ENCODE measurements at regions not wholly inside any gene's neighbourhood (a gene's known extent, or its start where the extent isn't known, plus 50 kb on each side); places are given as distances from the start of the nearest gene placed in this dataset.

GRCh38 chrX:480861-481417, 94.2 kb upstream of the PPP2R3B start:
- Histone ChIP-seq H3K9me3 (ENCODE audit: control insufficient read depth in 2 of 2, insufficient read depth in 1 of 2, low read depth in 1 of 2, low read length in 1 of 2) (peaks cover 0 to 2% of the 10 kb centered on the region in 2 donors), H3K36me3 (ENCODE audit: control insufficient read depth in 3 of 3, insufficient read depth in 2 of 3, low read depth in 1 of 3, low read length in 3 of 3) (no peaks in the 10 kb centered on the region), H3K27ac (ENCODE audit: low read depth in 1 of 3, low read length in 2 of 3) (no peak overlapping the region), H3K4me3 (ENCODE audit: low read depth in 1 of 3, low read length in 3 of 3) (no peak overlapping the region), H3K27me3 (ENCODE audit: control insufficient read depth in 3 of 3, insufficient read depth in 3 of 3, low read length in 3 of 3) (no peaks in the 10 kb centered on the region), H3K4me1 (ENCODE audit: control insufficient read depth in 3 of 3, insufficient read depth in 2 of 3, low read depth in 1 of 3, low read length in 2 of 3) (no peaks in the 10 kb centered on the region)
- 90 to 95% (median 94%) methylated on average over 7 of the region's 7 CpGs for WGBS, 3 donors
- DNase-seq: no peak
- FAIRE-seq: no peak

GRCh38 chrX:482192-482701, 95.5 kb upstream of the PPP2R3B start:
- WGBS, 3 donors: 59 to 78% (median 75%) methylated on average over 13 of the region's 13 CpGs
- H3K9me3 ChIP-seq (ENCODE audit: control insufficient read depth in 2 of 2, insufficient read depth in 1 of 2, low read depth in 1 of 2, low read length in 1 of 2): peaks cover 0 to 2% of the 10 kb centered on the region in 2 donors
- H3K36me3 ChIP-seq (ENCODE audit: control insufficient read depth in 3 of 3, insufficient read depth in 2 of 3, low read depth in 1 of 3, low read length in 3 of 3): no peaks in the 10 kb centered on the region
- H3K4me1 ChIP-seq (ENCODE audit: control insufficient read depth in 3 of 3, insufficient read depth in 2 of 3, low read depth in 1 of 3, low read length in 2 of 3): no peaks in the 10 kb centered on the region
- no peak overlapping the region for H3K4me3 ChIP-seq (ENCODE audit: low read depth in 1 of 3, low read length in 3 of 3)
- no peak overlapping the region for H3K27ac ChIP-seq (ENCODE audit: low read depth in 1 of 3, low read length in 2 of 3)
- FAIRE-seq (no peak), DNase-seq (no peak)
- no peaks in the 10 kb centered on the region for H3K27me3 ChIP-seq (ENCODE audit: control insufficient read depth in 3 of 3, insufficient read depth in 3 of 3, low read length in 3 of 3)

- Histone ChIP-seq H3K4me3 (ENCODE audit: low read depth in 1 of 3, low read length in 3 of 3) (no peak overlapping the region), H3K9me3 (ENCODE audit: control insufficient read depth in 2 of 2, insufficient read depth in 1 of 2, low read depth in 1 of 2, low read length in 1 of 2) (peaks cover 0 to 2% of the 10 kb centered on the region in 2 donors), H3K27ac (ENCODE audit: low read depth in 1 of 3, low read length in 2 of 3) (no peak overlapping the region), H3K4me1 (ENCODE audit: control insufficient read depth in 3 of 3, insufficient read depth in 2 of 3, low read depth in 1 of 3, low read length in 2 of 3) (no peaks in the 10 kb centered on the region), H3K27me3 (ENCODE audit: control insufficient read depth in 3 of 3, insufficient read depth in 3 of 3, low read length in 3 of 3) (no peaks in the 10 kb centered on the region), H3K36me3 (ENCODE audit: control insufficient read depth in 3 of 3, insufficient read depth in 2 of 3, low read depth in 1 of 3, low read length in 3 of 3) (no peaks in the 10 kb centered on the region)
- FAIRE-seq (no peak), DNase-seq (no peak)
- 66 to 72% (median 70%) methylated on average over 23 of the region's 23 CpGs for WGBS, 3 donors
Observed at GRCh38 chrX:482702-483203, 96.0 kb upstream of the PPP2R3B start.

- Histone ChIP-seq H3K27me3 (ENCODE audit: control insufficient read depth in 3 of 3, insufficient read depth in 3 of 3, low read length in 3 of 3) (no peaks in the 10 kb centered on the region), H3K27ac (ENCODE audit: low read depth in 1 of 3, low read length in 2 of 3) (no peak overlapping the region), H3K9me3 (ENCODE audit: control insufficient read depth in 2 of 2, insufficient read depth in 1 of 2, low read depth in 1 of 2, low read length in 1 of 2) (peaks cover 0 to 2% of the 10 kb centered on the region in 2 donors), H3K36me3 (ENCODE audit: control insufficient read depth in 3 of 3, insufficient read depth in 2 of 3, low read depth in 1 of 3, low read length in 3 of 3) (no peaks in the 10 kb centered on the region), H3K4me3 (ENCODE audit: low read depth in 1 of 3, low read length in 3 of 3) (no peak overlapping the region), H3K4me1 (ENCODE audit: control insufficient read depth in 3 of 3, insufficient read depth in 2 of 3, low read depth in 1 of 3, low read length in 2 of 3) (no peaks in the 10 kb centered on the region)
- DNase-seq (no peak), FAIRE-seq (no peak)
- WGBS, 3 donors: 85 to 88% (median 87%) methylated on average over 13 of the region's 13 CpGs
Observed at GRCh38 chrX:485368-485767, 98.7 kb upstream of the PPP2R3B start.

- 94 to 96% (median 95%) methylated on average over 4 of the region's 4 CpGs for WGBS, 3 donors
- Histone ChIP-seq H3K4me3 (ENCODE audit: low read depth in 1 of 3, low read length in 3 of 3) (no peak overlapping the region), H3K9me3 (ENCODE audit: control insufficient read depth in 2 of 2, insufficient read depth in 1 of 2, low read depth in 1 of 2, low read length in 1 of 2) (peaks cover 0 to 2% of the 10 kb centered on the region in 2 donors), H3K27me3 (ENCODE audit: control insufficient read depth in 3 of 3, insufficient read depth in 3 of 3, low read length in 3 of 3) (no peaks in the 10 kb centered on the region), H3K27ac (ENCODE audit: low read depth in 1 of 3, low read length in 2 of 3) (no peak overlapping the region), H3K36me3 (ENCODE audit: control insufficient read depth in 3 of 3, insufficient read depth in 2 of 3, low read depth in 1 of 3, low read length in 3 of 3) (no peaks in the 10 kb centered on the region), H3K4me1 (ENCODE audit: control insufficient read depth in 3 of 3, insufficient read depth in 2 of 3, low read depth in 1 of 3, low read length in 2 of 3) (no peaks in the 10 kb centered on the region)
- DNase-seq (no peak), FAIRE-seq (no peak)
Observed at GRCh38 chrX:486325-486724, 99.6 kb upstream of the PPP2R3B start.

GRCh38 chrX:487836-488235, 101.1 kb upstream of the PPP2R3B start:
- FAIRE-seq (no peak), DNase-seq (no peak)
- WGBS, 3 donors: 55 to 83% (median 68%) methylated on average over 1 of the region's 1 CpG
- Histone ChIP-seq H3K4me1 (ENCODE audit: control insufficient read depth in 3 of 3, insufficient read depth in 2 of 3, low read depth in 1 of 3, low read length in 2 of 3) (no peaks in the 10 kb centered on the region), H3K4me3 (ENCODE audit: low read depth in 1 of 3, low read length in 3 of 3) (no peak overlapping the region), H3K9me3 (ENCODE audit: control insufficient read depth in 2 of 2, insufficient read depth in 1 of 2, low read depth in 1 of 2, low read length in 1 of 2) (peaks cover 0 to 2% of the 10 kb centered on the region in 2 donors), H3K27me3 (ENCODE audit: control insufficient read depth in 3 of 3, insufficient read depth in 3 of 3, low read length in 3 of 3) (no peaks in the 10 kb centered on the region), H3K36me3 (ENCODE audit: control insufficient read depth in 3 of 3, insufficient read depth in 2 of 3, low read depth in 1 of 3, low read length in 3 of 3) (no peaks in the 10 kb centered on the region), H3K27ac (ENCODE audit: low read depth in 1 of 3, low read length in 2 of 3) (no peak overlapping the region)

- no peaks in the 10 kb centered on the region for H3K36me3 ChIP-seq (ENCODE audit: control insufficient read depth in 3 of 3, insufficient read depth in 2 of 3, low read depth in 1 of 3, low read length in 3 of 3)
- no peak overlapping the region for H3K27ac ChIP-seq (ENCODE audit: low read depth in 1 of 3, low read length in 2 of 3)
Observed at GRCh38 chrX:489820-490219, 103.1 kb upstream of the PPP2R3B start.

GRCh38 chrX:497186-498014, 110.7 kb upstream of the PPP2R3B start:
- no peak overlapping the region for H3K4me3 ChIP-seq (ENCODE audit: low read depth in 1 of 3, low read length in 3 of 3)
- H3K36me3 ChIP-seq (ENCODE audit: control insufficient read depth in 3 of 3, insufficient read depth in 2 of 3, low read depth in 1 of 3, low read length in 3 of 3): no peaks in the 10 kb centered on the region
- peaks cover 0 to 9% (median 4%) of the 10 kb centered on the region in 3 donors for H3K27me3 ChIP-seq (ENCODE audit: control insufficient read depth in 3 of 3, insufficient read depth in 3 of 3, low read length in 3 of 3)
- H3K27ac ChIP-seq (ENCODE audit: low read depth in 1 of 3, low read length in 2 of 3): no peak overlapping the region
- peaks cover 0 to 3% of the 10 kb centered on the region in 2 donors for H3K9me3 ChIP-seq (ENCODE audit: control insufficient read depth in 2 of 2, insufficient read depth in 1 of 2, low read depth in 1 of 2, low read length in 1 of 2)
- no peak for FAIRE-seq
- DNase-seq: no peak
- WGBS, 3 donors: 60 to 71% (median 64%) methylated on average over 38 to 39 of the region's 39 CpGs
- no peaks in the 10 kb centered on the region for H3K4me1 ChIP-seq (ENCODE audit: control insufficient read depth in 3 of 3, insufficient read depth in 2 of 3, low read depth in 1 of 3, low read length in 2 of 3)

More at GRCh38 chrX:489820-490219, 103.1 kb upstream of the PPP2R3B start:
- Histone ChIP-seq H3K27me3 (ENCODE audit: control insufficient read depth in 3 of 3, insufficient read depth in 3 of 3, low read length in 3 of 3) (no peaks in the 10 kb centered on the region), H3K4me3 (ENCODE audit: low read depth in 1 of 3, low read length in 3 of 3) (no peak overlapping the region), H3K9me3 (ENCODE audit: control insufficient read depth in 2 of 2, insufficient read depth in 1 of 2, low read depth in 1 of 2, low read length in 1 of 2) (no peaks in the 10 kb centered on the region), H3K4me1 (ENCODE audit: control insufficient read depth in 3 of 3, insufficient read depth in 2 of 3, low read depth in 1 of 3, low read length in 2 of 3) (no peaks in the 10 kb centered on the region)
- 87 to 91% (median 91%) methylated on average over 12 of the region's 12 CpGs for WGBS, 3 donors
- no peak for FAIRE-seq
- no peak for DNase-seq
